Hepatocyte (in vitro differentiated cells): ENCODE measurements at regions not wholly inside any gene's neighbourhood (a gene's known extent, or its start where the extent isn't known, plus 50 kb on each side); places are given as distances from the start of the nearest gene placed in this dataset.

ENCODE experiments used
- DNase-seq: peaks from one replicate; pipeline ENCODE4 v3.0.0-alpha.2; 2016; ENCODE audit warnings: low spot score
- H2AFZ ChIP-seq: fragments of 200-600 bp; sonication (generic); 2 replicates; pipeline ENCODE4 v1.6.0; 2016; ENCODE audit warnings: antibody characterized with exemption, mild to moderate bottlenecking
- H3K27ac ChIP-seq: fragments of 200-600 bp; sonication (generic); 2 replicates; pipeline ENCODE4 v1.5.1; 2016; ENCODE audit warnings: mild to moderate bottlenecking
- H3K27me3 ChIP-seq: fragments of 200-600 bp; sonication (generic); 2 replicates; pipeline ENCODE4 v1.6.1; 2016
- H3K36me3 ChIP-seq: fragments of 200-600 bp; sonication (generic); replicated peaks from 2 replicates; pipeline ENCODE4 v1.5.1; 2016; ENCODE audit warnings: low read depth; ENCODE audit not compliant: insufficient read depth
- H3K4me1 ChIP-seq: fragments of 200-600 bp; sonication (generic); 2 replicates; pipeline ENCODE4 v1.5.1; 2016; ENCODE audit warnings: mild to moderate bottlenecking, moderate library complexity; ENCODE audit not compliant: insufficient read depth
- H3K4me2 ChIP-seq: fragments of 200-600 bp; sonication (generic); 2 replicates; pipeline ENCODE4 v1.6.0; 2016
- H3K4me3 ChIP-seq: fragments of 200-600 bp; sonication (generic); 2 replicates; pipeline ENCODE4 v1.5.1; 2016; ENCODE audit warnings: mild to moderate bottlenecking
- H3K79me2 ChIP-seq: fragments of 200-600 bp; sonication (generic); 2 replicates; pipeline ENCODE4 v1.6.0; 2017; ENCODE audit warnings: mild to moderate bottlenecking
- H3K9me2 ChIP-seq: fragments of 200-600 bp; sonication (generic); replicated peaks from 2 replicates; pipeline ENCODE4 v1.6.0; 2017; ENCODE audit warnings: mild to moderate bottlenecking; ENCODE audit not compliant: insufficient read depth
- H3K9me3 ChIP-seq: fragments of 200-600 bp; sonication (generic); 2 replicates; pipeline ENCODE4 v1.5.1; 2016; ENCODE audit warnings: low read depth, mild to moderate bottlenecking
- H4K20me1 ChIP-seq: fragments of 200-600 bp; sonication (generic); 2 replicates; pipeline ENCODE4 v1.6.0; 2016; ENCODE audit warnings: mild to moderate bottlenecking; ENCODE audit not compliant: insufficient read depth, poor library complexity, severe bottlenecking
- CTCF ChIP-seq: fragments of 200-600 bp; sonication (generic); IDR thresholded peaks from 2 replicates; pipeline ENCODE4 v1.5.1; 2016; ENCODE audit warnings: antibody characterized with exemption, mild to moderate bottlenecking; ENCODE audit not compliant: poor library complexity
- EZH2 ChIP-seq: fragments of 200-600 bp; sonication (generic); IDR thresholded peaks from 2 replicates; pipeline ENCODE4 v1.6.1; 2016; ENCODE audit warnings: antibody characterized with exemption, mild to moderate bottlenecking, borderline replicate concordance
- EZH2phosphoT487 ChIP-seq: fragments of 200-600 bp; sonication (generic); IDR thresholded peaks from one replicate; pipeline ENCODE4 v1.6.1; 2018; ENCODE audit warnings: antibody characterized with exemption, mild to moderate bottlenecking, low read depth, moderate library complexity; ENCODE audit not compliant: unreplicated experiment, severe bottlenecking
- WGBS: methylation state at CpG from one replicate; pipeline ENCODE4 v1.1.6; 2016; ENCODE audit warnings: low lambda C conversion rate; ENCODE audit errors: missing lambda C conversion rate; 5-methylcytosine and 5-hydroxymethylcytosine counted together

- no peaks in the 10 kb centered on the region for H4K20me1 ChIP-seq
- no peaks in the 10 kb centered on the region for H3K9me2 ChIP-seq
- DNase-seq, result no peak
Measured at GRCh38 chr6:144911322-144911721, 626.2 kb downstream of the UTRN start.

DNA sequence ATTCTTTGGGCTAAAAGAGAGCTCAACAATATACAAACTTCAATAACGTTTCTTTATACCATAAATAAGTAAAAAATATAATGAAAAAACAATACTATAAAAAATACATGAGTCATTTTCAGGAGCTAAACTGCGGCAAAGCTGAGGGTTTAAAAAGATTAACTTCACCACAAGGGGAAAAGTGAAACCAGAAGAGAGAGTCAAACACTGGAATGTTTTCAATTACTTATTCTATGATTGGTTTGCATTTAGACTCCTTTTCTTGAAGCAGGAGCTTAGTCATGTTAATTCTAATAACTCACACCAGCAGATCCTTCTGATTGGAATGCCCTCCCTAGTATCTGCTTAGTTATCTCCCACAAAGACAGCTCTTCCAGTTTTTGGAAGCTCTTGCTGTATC, 627.3 kb downstream of the UTRN start:
- H3K27ac ChIP-seq, result no peak overlapping the region
- 38% methylated on average over 2 of the region's 2 CpGs for WGBS
- no peak for DNase-seq

More at GRCh38 chr6:144911322-144911721, 626.2 kb downstream of the UTRN start:
- WGBS, result 85% methylated on average over 2 of the region's 2 CpGs
- Histone ChIP-seq H2AFZ (no peak overlapping the region), H3K4me2 (no peak overlapping the region), H3K79me2 (no peaks in the 10 kb centered on the region), H3K27me3 (no peaks in the 10 kb centered on the region), H3K27ac (no peak overlapping the region), H3K4me1 (no peaks in the 10 kb centered on the region), H3K36me3 (no peaks in the 10 kb centered on the region), H3K4me3 (no peak overlapping the region), H3K9me3 (no peaks in the 10 kb centered on the region)
- TF ChIP-seq EZH2phosphoT487 (no peak), CTCF (no peak), EZH2 (no peak)

DNA sequence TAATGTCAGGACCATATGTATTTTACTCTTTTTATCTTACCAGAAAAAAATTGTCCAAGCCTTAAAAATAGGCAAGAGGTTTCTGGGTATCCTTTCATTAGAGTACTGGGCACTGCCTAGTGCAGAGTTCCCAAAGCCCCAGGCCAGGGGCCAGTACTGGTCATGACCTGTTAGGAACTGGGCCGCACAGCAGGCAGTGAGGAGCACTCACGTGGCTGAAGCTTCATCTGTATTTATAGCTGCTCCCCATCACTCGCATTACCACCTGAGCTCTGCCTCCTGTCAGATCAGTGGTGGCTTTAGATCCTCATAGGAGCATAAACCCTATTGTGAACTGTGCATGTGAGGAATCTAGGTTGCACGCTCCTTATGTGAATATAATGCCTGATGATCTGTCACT, 632.9 kb downstream of the UTRN start:
- H3K36me3 ChIP-seq, result no peaks in the 10 kb centered on the region
- TF ChIP-seq CTCF (no peak), EZH2phosphoT487 (no peak), EZH2 (no peak)
- no peaks in the 10 kb centered on the region for H4K20me1 ChIP-seq
- H3K4me2 ChIP-seq, result no peak overlapping the region
- no peaks in the 10 kb centered on the region for H3K9me3 ChIP-seq
- 92% methylated on average over 4 of the region's 4 CpGs for WGBS
- no peak overlapping the region for H3K27ac ChIP-seq
- H3K9me2 ChIP-seq, result no peaks in the 10 kb centered on the region
- DNase-seq, result no peak
- no peaks in the 10 kb centered on the region for H3K27me3 ChIP-seq
- no peaks in the 10 kb centered on the region for H3K4me1 ChIP-seq
- H3K79me2 ChIP-seq, result no peaks in the 10 kb centered on the region
- H2AFZ ChIP-seq, result no peak overlapping the region
- no peak overlapping the region for H3K4me3 ChIP-seq

More for the DNA sequence above, 627.3 kb downstream of the UTRN start:
- Histone ChIP-seq H4K20me1 (no peaks in the 10 kb centered on the region), H3K9me2 (no peaks in the 10 kb centered on the region), H3K36me3 (no peaks in the 10 kb centered on the region), H3K27me3 (no peaks in the 10 kb centered on the region), H3K4me2 (no peak overlapping the region), H3K9me3 (no peaks in the 10 kb centered on the region), H3K4me3 (no peak overlapping the region), H3K79me2 (no peaks in the 10 kb centered on the region), H3K4me1 (no peaks in the 10 kb centered on the region), H2AFZ (no peak overlapping the region)
- TF ChIP-seq EZH2 (no peak), EZH2phosphoT487 (peak; percentile 67)

- 67% methylated on average over 2 of the region's 2 CpGs for WGBS
- no peaks in the 10 kb centered on the region for H4K20me1 ChIP-seq
- no peaks in the 10 kb centered on the region for H3K4me1 ChIP-seq
- H3K27me3 ChIP-seq, result no peaks in the 10 kb centered on the region
- no peaks in the 10 kb centered on the region for H3K9me3 ChIP-seq
- DNase-seq, result no peak
- no peak for TF ChIP-seq EZH2phosphoT487
- TF ChIP-seq EZH2, result no peak
- TF ChIP-seq CTCF, result no peak
- H3K79me2 ChIP-seq, result no peaks in the 10 kb centered on the region
- no peak overlapping the region for H2AFZ ChIP-seq
- H3K36me3 ChIP-seq, result no peaks in the 10 kb centered on the region
- no peaks in the 10 kb centered on the region for H3K9me2 ChIP-seq
- H3K27ac ChIP-seq, result no peak overlapping the region
- no peak overlapping the region for H3K4me2 ChIP-seq
- H3K4me3 ChIP-seq, result no peak overlapping the region
Measured at GRCh38 chr6:144919560-144919959, 634.4 kb downstream of the UTRN start.
